Raji (cell line): ENCODE measurements at regions not wholly inside any gene's neighbourhood (a gene's known extent, or its start where the extent isn't known, plus 50 kb on each side); places are given as distances from the start of the nearest gene placed in this dataset.

Source experiments
- POLR2A ChIP-seq: IDR thresholded peaks from 2 replicates; pipeline ENCODE4 v1.6.1; 2011; ENCODE audit warnings: low read depth, low read length, control low read depth; ENCODE audit not compliant: insufficient read depth

DNA sequence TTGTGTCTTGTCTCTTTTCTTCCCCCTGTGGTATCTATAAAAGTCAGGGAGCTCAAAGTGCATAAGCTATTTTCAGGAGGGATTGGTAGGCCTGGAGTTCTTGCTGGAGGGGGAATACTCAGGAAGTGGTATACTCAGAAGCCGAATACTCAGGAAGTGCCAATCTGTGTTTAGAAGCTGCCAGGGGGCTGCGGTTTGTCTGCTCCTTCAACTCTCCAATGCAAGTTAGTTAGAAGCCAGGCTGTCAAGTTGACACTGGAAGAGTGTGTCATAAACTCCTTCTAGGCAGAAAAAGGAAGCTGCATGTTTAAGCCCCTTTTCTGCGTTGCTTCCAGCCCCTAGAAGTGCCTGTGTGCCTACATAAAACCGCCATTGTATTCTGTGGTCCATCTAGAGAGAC lies 366.5 kb downstream of the TAF11L14 start:
- TF ChIP-seq POLR2A = no peak

- TF ChIP-seq POLR2A = no peak
Measured at GRCh38 chr5:18003312-18003711, 369.1 kb downstream of the TAF11L14 start.

DNA sequence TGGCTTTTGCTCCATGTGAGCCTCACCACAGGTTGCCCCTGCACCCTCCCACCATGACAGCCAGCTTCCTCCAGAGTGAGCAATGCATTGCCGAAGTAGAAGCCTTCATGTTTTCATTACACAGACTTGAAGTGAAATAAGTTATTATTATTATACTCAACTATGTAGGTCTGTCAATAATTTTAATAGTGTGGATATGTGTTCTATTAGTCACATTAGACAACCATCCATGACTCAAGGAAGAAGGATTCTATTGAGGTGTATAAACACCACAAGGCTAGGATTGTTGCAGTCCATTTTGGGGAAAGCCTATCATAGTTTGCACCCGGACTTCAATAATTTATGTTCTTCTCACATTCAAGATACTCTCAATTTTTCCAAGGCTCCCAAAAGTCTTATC lies 369.5 kb downstream of the TAF11L14 start:
- TF ChIP-seq POLR2A = no peak

- TF ChIP-seq POLR2A = no peak
Measured at GRCh38 chr5:18008940-18009339, 374.7 kb downstream of the TAF11L14 start.

- no peak for TF ChIP-seq POLR2A
Measured at GRCh38 chr5:18010053-18010452, 375.8 kb downstream of the TAF11L14 start.

DNA sequence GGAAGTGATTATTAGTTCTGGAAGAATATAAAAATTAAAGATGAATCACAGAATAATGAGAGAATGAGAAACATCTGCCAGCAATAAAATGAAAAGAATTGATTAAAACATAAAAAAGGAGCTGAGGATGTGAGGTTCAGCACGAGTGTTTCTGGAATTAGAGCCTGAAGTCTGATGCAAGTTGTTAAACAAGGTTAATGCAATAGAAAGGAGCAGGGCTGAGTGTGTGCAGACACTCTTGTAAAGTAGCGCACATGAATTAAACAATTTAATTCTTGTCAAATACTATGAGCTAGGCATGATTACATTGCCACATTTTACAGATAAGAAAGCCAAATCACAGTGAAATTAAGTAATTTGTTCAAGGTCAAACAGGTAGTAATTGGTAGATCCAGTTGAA lies 384.2 kb downstream of the TAF11L14 start:
- no peak for TF ChIP-seq POLR2A

DNA sequence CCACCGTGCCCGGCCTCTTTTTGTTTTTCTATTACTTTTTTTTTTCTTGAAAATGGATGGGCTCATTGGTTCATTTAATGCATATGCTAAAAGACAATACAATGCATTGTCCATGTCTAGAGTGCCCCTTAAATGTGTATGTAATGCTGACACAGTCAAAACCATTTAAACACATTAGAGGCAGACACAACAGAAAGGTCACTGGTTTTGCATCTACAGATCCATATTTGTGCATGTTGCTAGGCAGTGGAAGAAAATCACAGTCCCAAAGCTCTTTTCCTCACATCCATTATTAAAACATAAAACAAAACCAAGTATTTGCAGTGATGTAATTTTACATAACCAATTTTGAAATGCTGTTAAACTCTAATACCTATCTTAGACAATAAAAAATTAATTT lies 389.0 kb downstream of the TAF11L14 start:
- no peak for TF ChIP-seq POLR2A

GRCh38 chr5:18023986-18024385 lies 389.7 kb downstream of the TAF11L14 start:
- no peak for TF ChIP-seq POLR2A

- no peak for TF ChIP-seq POLR2A
Measured at GRCh38 chr5:18024542-18024941, 390.3 kb downstream of the TAF11L14 start.

GRCh38 chr5:18027241-18027867 lies 393.1 kb downstream of the TAF11L14 start:
- TF ChIP-seq POLR2A = no peak

DNA sequence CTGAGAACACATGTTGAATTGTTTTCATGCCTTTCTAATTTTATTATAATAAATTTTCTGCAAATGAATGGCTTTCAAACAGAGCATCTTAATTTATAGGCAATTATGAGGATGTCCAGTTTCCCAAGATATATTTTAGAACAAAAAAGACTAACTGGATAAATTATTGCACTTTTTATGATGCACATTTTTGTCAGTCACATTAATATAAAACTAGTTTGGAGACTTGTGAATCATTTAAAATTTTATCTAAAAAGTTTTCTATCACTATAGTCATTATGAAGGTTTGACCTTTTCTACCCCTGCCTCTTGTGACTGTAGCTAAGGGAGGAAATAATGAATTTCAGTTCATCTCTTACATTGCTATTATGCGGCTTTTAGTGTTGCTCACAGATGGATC lies 393.8 kb downstream of the TAF11L14 start:
- no peak for TF ChIP-seq POLR2A

DNA sequence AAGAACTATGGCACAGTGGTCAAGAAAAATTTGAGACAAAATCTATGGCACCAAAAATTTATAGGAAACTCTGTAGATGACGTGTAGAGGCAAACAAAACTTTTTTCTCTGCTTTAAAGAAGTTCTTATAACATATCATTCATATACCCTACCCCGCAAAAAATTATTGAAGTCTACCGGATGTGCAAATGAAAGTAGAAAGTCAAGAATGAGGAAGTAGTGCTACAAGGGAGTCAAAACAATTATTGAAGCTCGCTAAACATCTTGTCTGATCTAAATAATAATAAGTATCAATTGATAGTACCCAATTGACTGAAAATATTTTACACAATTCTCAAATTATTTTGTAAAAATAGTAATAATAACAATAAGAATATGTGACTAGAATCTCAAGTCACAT lies 398.5 kb downstream of the TAF11L14 start:
- no peak for TF ChIP-seq POLR2A

GRCh38 chr5:18036531-18036930 lies 402.3 kb downstream of the TAF11L14 start:
- no peak for TF ChIP-seq POLR2A

GRCh38 chr5:18037718-18038117 lies 403.5 kb downstream of the TAF11L14 start:
- no peak for TF ChIP-seq POLR2A

DNA sequence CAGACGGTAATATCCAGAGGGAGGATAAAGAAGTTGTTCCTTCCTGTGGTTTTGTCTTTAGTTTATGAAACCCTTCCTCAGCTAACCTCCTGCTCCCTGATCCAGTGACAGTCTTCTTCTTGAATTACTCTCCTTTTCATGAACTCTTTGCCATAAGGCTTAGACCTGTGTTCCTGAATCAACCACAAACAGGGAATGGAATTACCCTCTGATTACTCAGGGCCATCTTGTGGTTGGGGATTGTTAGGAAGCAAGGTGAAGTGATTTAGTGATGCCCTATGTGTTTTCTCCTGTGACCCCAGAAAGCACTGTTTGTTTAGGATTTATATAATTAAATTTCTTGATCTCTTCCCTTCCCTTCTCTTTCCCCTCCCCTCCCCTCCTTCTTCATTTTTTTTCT lies 409.1 kb downstream of the TAF11L14 start:
- no peak for TF ChIP-seq POLR2A

DNA sequence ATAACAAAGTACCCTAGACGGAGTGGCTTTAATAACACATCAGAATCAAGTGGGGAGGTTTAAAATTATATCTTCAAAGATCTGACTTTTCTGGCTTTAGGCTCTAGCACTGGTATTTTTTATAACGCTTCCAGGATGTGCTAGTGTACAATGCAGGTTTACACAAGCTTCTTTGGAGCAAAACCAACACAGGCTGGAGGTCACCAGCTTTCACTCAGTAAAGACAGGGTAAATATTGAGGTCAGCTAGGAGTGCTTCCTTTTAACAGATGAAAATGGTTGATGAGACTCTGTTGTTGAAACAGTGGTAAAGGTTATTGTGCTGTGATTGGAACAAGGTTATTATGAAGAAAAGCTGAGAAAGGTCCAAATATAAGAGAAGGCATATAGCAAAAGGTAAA lies 414.2 kb downstream of the TAF11L14 start:
- TF ChIP-seq POLR2A = no peak

DNA sequence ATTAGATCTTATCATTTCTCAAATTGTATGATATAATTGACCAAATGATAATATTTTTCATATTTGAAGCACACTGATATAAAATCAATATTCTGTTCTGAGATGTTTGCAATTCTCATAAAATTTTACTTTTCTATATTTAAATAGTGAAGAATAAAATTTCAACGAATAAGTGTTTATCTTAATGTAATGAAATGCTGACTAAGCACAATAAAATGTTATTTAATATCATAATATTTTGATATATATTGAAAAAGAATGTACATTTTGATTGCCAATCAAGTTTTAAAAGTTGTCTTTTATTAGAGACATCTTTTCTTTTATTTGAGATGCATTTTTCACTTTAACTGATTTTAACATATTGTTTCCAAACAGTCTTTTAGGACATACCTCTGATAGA lies 416.1 kb downstream of the TAF11L14 start:
- no peak for TF ChIP-seq POLR2A
